Fibroblast of upper back skin (primary cell): ENCODE measurements at regions not wholly inside any gene's neighbourhood (a gene's known extent, or its start where the extent isn't known, plus 50 kb on each side); places are given as distances from the start of the nearest gene placed in this dataset.
"Not testable (repeated sequence)": the region's sequence is repeated elsewhere in the genome, so short reads cannot be mapped to it uniquely, and the experiment has no call there.

Experiments
- DNase-seq: peaks from one replicate; pipeline ENCODE4 v3.0.0-alpha.2; 2013

DNA sequence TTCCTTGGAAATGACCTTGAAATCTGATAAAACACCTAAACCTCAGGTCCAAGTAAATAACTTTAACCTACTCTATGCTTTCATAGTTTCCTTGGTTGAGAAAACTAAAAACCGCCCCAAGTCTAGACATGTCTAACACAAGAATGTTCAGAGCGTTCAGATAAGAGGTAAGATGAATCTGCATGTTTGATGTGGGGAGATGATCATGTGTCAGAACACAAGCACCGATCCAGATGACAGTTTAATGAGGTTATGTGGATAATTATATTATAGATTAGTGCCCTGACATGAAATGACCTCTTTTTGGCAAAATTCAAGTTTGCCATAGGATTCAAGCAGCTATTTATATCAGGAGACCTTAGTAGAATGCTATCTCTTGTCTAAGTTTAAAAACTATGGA lies 729.8 kb upstream of the SOX11 start:
- no peak for DNase-seq

DNA sequence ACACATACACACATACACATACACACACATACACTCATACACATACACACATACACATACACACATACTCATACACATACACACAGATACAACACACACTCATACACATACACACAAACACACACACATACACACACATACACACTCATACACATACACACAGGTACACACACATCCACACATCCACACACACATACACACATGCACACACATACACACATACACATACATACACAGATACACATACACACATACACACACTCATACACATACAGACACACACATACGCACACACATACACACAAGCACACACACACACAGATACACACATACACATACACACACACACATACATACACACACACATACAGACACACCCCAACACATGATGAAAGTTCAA lies 729.1 kb upstream of the SOX11 start:
- DNase-seq, result no peak

DNA sequence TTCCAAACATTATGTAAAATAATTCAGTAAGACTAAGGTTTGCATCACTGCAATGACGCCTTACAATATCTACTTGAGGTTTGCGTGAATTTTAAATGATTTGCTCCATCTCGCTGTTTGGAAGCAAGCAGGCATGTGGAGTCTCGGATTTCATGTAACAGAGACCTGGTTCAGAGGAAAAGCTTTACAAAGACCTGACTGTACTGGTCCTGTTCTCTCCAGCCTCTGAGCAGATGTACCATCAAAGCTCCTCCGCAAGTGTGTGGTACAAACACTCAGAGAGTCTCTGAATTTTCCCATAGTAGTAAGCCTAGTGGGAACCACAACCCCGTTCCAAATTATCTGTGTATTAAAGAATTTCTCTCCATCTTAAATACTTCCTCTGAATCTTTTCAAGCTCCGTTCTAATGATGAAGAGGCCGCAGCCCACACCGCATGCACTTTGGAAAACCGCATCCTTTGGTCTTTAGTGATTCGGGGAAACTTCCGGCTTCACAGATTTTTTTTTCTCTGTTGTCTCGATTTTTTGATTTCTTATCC lies 728.1 kb upstream of the SOX11 start:
- no peak for DNase-seq

DNA sequence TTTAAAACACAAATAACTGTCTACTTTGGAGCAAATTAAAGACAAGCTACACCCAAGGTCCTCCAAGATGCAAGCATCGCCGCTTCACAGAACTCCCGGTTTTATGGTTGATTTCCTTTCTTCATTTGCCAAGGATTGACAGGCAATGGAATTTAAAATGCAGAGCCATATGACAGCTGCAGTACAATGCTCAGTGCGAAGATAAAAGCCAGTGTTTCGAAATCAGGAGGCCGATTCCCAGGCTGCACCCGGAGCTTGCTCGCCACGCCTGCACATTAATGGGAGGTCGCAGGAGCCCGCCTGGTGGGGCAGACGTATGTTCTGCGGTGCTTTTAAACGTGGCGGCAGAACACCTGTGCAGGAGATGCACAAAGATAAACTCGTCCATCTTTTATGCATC lies 727.6 kb upstream of the SOX11 start:
- no peak for DNase-seq

DNA sequence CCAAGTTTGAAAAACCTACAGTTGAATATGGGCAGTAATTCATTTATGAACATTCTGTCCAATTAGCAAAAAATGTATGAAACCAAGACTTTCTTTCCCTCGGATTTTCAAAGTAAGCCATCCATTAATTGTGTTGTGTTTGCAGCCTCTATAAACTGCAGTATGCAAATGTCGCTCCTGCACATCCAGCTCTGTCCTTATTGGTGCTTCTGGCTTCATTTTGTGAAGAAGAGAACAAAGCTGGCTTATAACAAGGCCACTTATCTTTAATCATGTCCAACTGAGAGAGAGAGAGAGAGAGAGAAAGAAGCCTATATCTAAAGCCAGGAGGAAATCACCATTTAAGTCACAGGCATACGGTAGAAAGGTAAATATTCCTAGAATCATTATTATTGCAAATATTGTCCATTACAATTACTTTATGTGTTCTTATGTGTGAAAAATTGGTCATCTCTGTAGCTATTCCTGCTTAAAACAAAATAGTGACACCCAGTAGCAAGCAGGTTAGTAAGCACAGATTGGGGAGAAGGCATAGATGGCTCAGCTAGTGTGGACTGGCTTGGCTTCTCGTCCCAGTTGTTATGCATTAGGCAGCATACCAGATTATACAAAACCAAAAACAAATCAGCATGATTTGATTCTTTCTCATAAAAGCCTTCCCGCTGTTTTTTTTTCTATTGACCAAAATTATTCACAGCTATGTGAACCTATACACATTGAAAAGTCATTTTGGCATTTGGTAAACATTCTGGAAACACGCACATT lies 726.4 kb upstream of the SOX11 start:
- DNase-seq, result no peak

DNA sequence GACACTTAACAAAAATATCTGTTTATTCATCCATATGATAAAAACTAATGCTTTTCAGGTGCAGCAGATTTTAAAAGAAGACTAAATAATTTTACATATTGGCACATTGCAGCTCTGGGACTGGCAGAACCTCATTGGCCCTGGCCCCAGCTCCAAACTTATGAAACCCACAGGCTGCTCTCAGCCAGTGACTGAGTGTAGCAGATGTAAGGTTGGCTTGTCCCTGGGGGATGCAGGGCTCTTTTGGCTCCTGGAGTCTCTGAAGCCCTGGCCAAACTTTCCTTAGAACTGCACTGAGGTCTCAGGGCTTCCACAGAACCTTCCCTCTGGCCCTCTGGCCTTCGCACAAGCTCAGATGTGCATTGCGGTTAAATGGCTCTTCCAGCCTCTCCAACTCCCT lies 725.0 kb upstream of the SOX11 start:
- DNase-seq, result no peak

DNA sequence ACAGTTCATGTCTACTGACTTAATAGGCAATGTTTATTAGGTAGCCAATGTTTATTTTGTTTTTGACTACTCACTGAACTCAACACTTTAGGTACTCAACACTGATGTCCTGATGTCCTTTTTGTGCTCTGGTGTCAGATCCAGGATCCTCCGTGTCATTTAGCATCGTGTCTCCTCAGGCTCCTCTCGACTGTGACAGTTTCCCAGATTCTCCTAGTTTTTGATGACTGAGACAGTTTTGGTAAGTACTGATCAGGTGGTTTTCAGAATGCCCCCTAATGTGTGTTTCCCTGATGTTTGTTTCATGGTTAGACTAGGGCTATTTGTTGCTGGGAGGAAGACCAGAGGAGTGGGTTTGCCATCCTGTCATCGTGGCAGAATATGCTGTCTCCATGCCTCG lies 719.7 kb upstream of the SOX11 start:
- DNase-seq, result no peak

DNA sequence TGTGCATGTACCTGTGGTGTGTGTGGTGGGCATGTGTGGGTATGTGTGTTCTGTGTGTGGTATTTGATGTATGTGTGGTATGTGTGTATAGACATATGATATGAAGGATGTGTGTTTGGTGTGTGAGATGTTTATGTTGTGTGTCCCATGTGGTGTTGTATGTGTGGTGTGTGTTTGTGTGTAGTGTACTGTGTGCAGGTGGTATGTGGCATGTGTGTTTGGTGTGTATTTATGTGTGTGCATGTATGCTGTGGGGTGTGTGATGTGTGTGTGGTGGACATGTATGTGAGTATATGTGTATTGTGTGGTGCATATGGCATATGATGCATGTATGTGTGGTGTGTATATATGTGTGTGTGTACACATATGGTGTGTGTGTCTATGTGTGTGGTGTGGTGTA lies 718.8 kb upstream of the SOX11 start:
- no peak for DNase-seq

DNA sequence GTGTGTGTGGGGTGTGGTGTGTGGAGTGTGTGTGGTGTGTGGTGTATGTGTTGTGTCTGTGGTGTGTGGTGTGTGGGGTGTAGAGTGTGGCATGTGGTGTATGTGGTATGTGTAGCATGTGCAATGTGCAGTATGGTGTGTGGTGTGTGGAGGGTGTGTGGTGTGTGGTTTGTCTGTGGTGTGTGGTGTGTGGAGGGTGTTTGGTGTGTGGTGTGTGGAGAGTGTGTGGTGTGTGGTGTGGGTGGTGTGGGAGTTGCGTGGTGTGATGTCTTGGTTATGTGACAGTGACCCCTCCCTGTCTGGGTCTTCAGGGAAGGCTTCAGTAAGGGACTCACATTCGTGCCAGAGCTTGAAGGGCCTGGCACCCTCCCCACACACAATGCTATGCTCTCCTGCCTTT lies 718.2 kb upstream of the SOX11 start:
- DNase-seq, result no peak

DNA sequence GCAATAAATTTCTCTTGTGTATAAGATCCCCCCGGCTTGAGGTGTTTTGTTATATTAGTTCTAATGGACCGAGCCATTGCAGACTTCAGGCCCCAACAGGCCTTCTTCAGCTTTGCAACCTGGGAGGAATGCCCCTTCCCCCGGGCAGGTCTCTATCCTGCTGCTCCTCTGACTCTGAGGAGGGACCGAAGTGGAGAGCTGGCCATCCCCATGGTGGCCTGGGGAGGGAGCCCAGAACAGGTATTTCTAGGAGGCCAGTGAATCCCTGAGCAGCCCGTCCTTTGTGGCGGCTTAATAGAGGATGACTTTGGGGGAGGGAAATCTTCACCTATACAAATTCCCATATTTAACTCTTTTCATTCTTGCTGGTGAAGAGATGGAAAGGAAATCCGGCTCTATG lies 715.8 kb upstream of the SOX11 start:
- DNase-seq, result no peak

DNA sequence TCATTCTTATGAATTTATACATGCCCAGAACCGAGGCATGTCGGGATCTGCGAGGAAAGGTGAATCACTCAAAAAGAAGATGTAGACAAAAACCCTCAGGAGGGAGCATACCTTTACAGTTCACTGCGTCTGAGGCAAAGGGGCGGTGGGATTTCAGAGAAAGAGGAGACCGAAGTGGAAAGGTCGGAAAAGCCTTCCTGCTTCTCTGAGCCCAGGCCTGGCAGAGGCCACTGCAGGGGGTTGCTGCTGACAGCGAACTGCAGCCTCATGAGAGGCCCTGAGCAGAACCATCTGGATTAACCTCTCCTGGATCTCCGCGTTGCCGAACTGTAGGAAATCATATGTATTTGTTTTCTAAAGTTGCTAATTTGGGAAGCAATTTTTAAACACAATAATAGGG lies 713.1 kb upstream of the SOX11 start:
- DNase-seq, result no peak

DNA sequence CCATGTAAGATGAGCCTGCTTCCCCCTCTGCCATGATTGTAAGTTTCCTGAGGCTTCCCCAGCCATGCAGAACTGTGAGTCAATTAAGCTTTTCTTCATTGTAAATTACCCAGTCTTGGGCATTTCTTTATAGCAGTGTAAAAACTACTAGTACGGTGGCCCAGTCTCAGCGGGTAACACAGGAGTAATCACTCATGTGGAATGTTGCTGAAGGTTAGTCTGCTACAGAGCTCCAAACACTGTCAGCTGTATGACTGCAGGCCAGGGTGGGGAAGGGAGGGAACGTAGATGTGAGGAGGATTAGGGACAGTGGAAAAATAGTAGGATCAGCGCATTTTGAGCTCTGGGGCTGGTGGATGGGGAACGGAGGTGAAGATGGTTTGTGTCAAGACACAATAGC lies 711.2 kb upstream of the SOX11 start:
- DNase-seq, result no peak

DNA sequence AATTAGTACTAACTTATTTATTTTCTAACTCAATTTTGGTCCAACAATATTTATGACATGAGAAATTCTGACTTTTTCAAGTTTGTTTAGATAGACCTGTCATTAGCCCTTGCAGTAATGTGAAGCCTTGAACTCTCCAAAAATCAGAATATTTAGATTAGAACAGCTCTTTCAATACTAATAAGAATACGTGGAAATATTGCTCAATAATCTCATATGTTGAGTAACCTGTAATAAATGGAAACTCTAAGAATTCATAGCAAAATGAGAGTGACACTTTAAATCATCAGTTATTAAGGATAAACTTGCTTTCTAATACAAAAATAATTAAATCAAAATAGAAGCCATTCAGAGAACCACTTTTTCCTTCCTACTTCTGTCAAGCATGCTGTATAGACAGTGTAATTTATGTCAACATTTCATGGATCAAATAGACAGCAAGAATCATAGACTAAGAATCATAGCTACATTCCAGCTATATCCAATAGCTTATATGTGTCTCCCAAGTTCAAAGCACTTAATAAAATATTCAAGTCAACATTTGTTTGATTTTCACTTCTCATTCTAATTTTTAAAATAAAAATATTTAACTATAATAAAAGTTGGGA lies 710.3 kb upstream of the SOX11 start:
- no peak for DNase-seq

DNA sequence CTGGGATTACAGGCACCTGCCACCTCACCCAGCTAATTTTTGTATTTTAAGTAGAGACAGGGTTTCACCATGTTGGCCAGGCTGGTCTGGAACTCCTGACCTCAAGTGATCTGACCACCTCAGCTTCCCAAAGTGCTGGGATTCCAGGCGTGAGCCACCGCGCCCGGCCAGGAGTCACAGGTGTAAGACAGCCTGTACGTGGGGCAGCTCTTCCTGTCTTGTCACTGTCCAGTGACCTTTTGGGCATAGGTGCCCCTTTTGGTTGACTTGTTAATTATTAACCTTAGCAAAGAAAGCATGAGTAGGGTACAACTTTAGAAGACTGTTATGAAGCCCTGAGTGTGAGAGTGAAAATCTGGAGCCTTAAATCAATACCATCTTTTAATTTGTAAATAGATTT lies 703.7 kb upstream of the SOX11 start:
- DNase-seq, result not testable (repeated sequence)

DNA sequence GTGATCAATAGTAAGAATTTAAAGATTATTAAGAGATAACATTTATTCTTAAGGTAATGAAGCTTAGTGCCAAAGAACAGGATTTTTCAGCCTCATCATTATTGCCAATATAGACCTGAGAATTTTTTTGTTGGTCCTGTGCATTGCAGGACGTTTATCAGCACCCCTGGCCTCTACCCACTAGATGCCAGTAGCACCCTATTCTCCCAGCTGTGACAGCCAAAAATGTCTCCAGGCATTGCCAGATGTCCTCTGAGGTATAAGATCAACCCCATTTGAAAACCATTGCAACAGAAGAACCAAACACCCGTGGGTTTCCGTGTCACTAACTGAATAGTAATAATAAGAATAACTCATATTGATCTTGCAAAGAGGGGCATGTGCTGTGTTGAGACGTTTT lies 700.0 kb upstream of the SOX11 start:
- DNase-seq, result peak; percentile 16

DNA sequence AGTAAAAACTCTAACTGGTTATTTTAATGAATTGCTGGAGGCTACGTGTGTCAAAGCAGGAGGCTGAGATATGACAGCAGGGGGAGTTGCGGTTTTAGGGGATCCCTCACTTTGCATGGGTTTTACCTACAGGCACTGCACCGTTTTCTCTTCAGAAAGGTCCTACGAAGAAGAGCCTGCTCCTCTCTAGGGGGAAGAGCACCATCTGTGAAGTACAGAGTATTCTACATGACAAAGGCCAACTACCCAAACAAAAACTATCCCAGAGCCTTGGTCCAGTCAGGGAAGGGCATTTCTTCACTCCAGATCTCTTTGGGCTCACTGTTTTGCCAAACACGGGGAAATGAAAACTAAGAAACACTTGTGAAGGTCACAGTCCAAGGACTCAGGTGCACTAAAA lies 696.7 kb upstream of the SOX11 start:
- DNase-seq, result no peak

DNA sequence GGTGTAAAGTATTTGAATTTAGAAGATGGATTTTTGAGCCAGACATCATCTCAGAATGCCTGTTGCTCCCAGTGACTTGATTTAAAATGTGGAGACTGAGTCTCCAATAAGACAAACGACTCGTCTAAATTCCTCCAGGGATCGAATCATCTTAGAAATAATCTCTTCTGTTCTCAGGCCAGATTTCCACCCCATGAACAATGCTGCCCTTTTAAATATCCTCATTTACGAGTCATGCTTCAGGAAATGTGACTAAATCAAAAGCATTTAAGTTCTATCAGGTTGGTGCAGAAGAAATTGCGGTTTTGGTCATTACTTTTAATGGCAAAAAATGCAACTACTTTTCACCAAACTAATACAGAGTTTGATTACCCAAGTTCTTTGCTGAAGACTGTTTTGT lies 684.6 kb upstream of the SOX11 start:
- DNase-seq, result peak; percentile 21

DNA sequence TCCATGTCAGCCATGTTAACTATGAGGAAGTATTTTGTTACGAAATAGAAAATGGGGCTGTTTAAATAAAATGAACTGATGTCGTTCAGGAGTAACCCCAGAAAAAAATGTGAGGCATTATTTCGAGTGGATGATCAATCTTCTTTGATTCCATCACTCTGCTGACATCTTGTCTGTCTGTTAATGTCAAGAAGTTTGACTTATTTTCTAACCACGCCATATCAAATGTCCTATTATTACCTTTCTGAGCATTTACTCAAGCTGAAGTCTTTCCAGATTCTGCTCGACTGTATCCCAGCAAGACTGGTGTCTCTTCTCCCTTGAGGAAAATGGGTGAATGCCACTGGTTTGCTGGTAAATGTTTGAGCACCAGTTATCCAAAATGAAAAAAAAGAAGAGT lies 672.9 kb upstream of the SOX11 start:
- DNase-seq, result no peak

DNA sequence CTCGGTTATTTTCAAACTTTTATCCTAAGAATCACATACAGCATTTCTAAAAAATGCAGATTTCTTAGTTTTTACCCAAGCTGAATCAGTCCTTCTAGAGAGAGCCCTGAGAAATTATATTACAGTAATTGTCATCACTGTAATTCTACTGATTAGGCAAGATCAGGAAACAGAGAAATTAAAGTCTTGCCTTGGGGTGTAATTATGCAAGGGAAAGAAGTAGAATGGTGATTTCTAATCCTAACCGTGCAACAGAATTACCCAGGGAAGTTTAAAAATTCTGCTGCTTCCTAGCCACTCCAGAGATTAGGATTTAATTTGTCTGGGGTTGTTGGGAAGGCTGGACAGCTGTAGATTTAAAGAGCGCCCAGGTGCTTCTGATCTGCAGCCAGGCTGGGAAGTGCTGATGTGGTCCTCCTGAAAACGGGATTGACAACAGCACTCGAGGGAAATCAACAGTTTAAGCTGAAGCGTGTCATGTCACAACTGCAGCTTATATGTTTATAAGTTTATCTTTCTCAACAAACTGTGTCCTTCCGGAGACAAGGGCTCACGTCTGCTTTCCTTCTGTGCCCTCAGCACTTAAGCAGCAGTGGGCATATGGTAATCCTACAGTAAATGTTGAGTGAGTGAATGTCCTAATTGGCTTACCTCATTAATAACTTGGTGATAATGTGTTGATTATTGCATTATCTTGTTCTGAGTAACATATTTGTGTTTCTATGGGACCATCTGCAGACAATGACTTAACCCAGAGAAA lies 671.9 kb upstream of the SOX11 start:
- DNase-seq, result no peak

DNA sequence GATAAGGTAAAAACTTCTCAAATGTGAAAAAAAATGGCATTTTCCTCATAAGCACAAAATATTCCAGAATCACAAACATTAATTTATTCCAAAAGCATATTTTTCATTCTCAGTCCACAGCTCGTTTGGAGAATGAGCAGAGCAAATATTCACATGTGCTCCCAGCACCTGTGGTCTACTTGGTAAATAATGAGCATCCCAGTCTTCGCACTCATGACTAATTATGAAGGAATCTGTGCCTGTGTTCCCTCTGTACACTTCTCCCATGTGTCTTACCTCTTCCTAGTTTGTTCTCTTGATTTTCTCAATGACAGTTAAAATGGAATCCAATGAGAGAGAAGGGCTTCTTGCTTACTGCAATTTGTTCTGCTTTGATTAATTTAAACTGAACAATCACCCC lies 671.0 kb upstream of the SOX11 start:
- no peak for DNase-seq

DNA sequence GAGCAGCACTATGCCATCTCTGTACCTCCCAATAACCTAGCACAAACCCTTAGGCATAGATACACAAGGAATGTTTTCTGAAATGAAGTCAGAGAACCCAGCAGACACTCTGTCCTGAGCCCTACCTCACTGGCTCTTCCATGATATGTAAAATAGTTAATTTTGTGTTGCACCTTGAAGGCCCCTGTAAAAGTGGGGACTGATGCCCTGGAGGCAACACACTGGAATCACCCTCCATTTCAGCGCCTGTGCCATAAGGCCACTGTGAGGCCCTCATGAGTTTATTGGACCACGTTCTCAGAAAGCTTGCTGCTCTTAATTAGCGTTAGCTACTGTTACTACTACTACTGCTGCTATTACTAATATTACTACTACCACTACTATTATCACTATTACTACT lies 670.1 kb upstream of the SOX11 start:
- no peak for DNase-seq

DNA sequence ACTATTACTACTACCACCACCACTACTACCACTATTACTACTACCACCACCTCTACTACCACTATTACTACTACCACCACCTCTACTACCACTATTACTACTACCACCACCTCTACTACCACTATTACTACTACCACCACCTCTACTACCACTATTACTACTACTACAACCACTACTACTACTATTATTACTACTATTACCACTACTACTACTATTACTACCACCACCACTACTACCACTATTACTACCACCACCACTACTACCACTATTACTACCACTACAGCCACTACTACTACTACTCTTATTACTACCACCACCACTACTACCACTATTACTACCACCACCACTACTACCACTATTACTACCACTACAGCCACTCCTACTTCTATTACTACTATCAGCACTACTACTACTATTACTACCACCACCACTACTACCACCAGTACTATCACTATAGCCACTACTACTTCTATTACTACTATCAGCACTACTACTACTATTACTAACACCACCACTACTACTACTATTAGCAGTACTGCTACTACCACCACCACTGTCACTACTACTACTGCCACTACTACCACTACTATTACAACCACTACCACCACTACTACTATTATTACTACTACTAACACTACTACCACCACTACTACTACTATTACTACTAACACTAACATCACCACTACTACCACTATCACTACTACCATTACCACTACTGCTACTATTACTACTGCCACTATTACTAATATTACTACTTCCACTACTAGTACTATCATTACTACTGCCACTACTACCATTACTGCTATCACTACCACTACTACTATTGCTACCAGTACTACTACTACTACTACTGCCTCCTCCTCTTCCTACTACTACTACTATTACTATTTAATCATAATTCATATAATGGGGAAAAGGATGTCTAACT lies 669.2 kb upstream of the SOX11 start:
- not testable (repeated sequence) for DNase-seq
